HG03108 (cell line): ENCODE measurements at regions not wholly inside any gene's neighbourhood (a gene's known extent, or its start where the extent isn't known, plus 50 kb on each side); places are given as distances from the start of the nearest gene placed in this dataset.
"Not testable (repeated sequence)": the region's sequence is repeated elsewhere in the genome, so short reads cannot be mapped to it uniquely, and the experiment has no call there.

ENCODE experiments used
- ATAC-seq: cut with Tn5 transposase; IDR thresholded peaks from one replicate; pipeline ENCODE4 v1.9.1; 2021; ENCODE audit warnings: moderate library complexity; ENCODE audit not compliant: unreplicated experiment

- ATAC-seq, result no peak
These were observed 561.1 kb downstream of the TBC1D22A start for GRCh38 chr22:47323518-47323917.

- ATAC-seq, result no peak
These were observed 560.4 kb downstream of the TBC1D22A start for GRCh38 chr22:47322854-47323253.

GRCh38 chr22:47320560-47320959 lies 558.1 kb downstream of the TBC1D22A start:
- ATAC-seq, result no peak

- no peak for ATAC-seq
These were observed 555.7 kb downstream of the TBC1D22A start for GRCh38 chr22:47318041-47318737.

GRCh38 chr22:47315862-47316419 lies 553.5 kb downstream of the TBC1D22A start:
- ATAC-seq, result no peak

- no peak for ATAC-seq
These were observed 548.2 kb downstream of the TBC1D22A start for GRCh38 chr22:47310601-47311000.

- no peak for ATAC-seq
These were observed 547.5 kb downstream of the TBC1D22A start for GRCh38 chr22:47309946-47310345.

GRCh38 chr22:47309476-47309875 lies 547.0 kb downstream of the TBC1D22A start:
- ATAC-seq, result no peak

- ATAC-seq, result no peak
These were observed 546.4 kb downstream of the TBC1D22A start for GRCh38 chr22:47308886-47309285.

GRCh38 chr22:47307822-47308221 lies 545.4 kb downstream of the TBC1D22A start:
- ATAC-seq, result no peak

- ATAC-seq, result no peak
These were observed 544.9 kb downstream of the TBC1D22A start for GRCh38 chr22:47307326-47307725.

- no peak for ATAC-seq
These were observed 542.4 kb downstream of the TBC1D22A start for GRCh38 chr22:47304854-47305253.

- ATAC-seq, result no peak
These were observed 541.9 kb downstream of the TBC1D22A start for GRCh38 chr22:47304191-47304831.

- ATAC-seq, result no peak
These were observed 540.9 kb downstream of the TBC1D22A start for GRCh38 chr22:47303161-47303890.

- ATAC-seq, result not testable (repeated sequence)
These were observed 540.1 kb downstream of the TBC1D22A start for GRCh38 chr22:47302587-47302986.

- ATAC-seq, result no peak
These were observed 539.5 kb downstream of the TBC1D22A start for GRCh38 chr22:47301820-47302475.

GRCh38 chr22:47300698-47301405 lies 538.4 kb downstream of the TBC1D22A start:
- no peak for ATAC-seq

- no peak for ATAC-seq
These were observed 537.6 kb downstream of the TBC1D22A start for GRCh38 chr22:47299863-47300697.

- no peak for ATAC-seq
These were observed 536.9 kb downstream of the TBC1D22A start for GRCh38 chr22:47299211-47299862.
